22Rv1 (cell line): ENCODE measurements at regions not wholly inside any gene's neighbourhood (a gene's known extent, or its start where the extent isn't known, plus 50 kb on each side); places are given as distances from the start of the nearest gene placed in this dataset.

Experiments
- CTCF ChIP-seq: fragments of 450-650 bp; IDR thresholded peaks from 2 replicates; pipeline ENCODE4 v1.5.1; 2017; ENCODE audit warnings: mild to moderate bottlenecking
- ZFX ChIP-seq: fragments of 450-650 bp; IDR thresholded peaks from 2 replicates; pipeline ENCODE4 v1.6.1; 2017; ENCODE audit warnings: antibody characterized with exemption, borderline replicate concordance

GRCh38 chrX:118254611-118255010 is 91.3 kb upstream of the WDR44 start:
- TF ChIP-seq CTCF (peak; percentile 65), ZFX (no peak)
